PFSK-1 (cell line): ENCODE measurements at regions not wholly inside any gene's neighbourhood (a gene's known extent, or its start where the extent isn't known, plus 50 kb on each side); places are given as distances from the start of the nearest gene placed in this dataset.

Experiments used
- FOXP2 ChIP-seq: optimal IDR thresholded peaks from 2 replicates; pipeline ENCODE3; 2011; ENCODE audit warnings: borderline replicate concordance, control low read depth, inconsistent platforms; ENCODE audit not compliant: insufficient read depth; ENCODE audit errors: extremely low read length, extremely low read depth
- TAF1 ChIP-seq: IDR thresholded peaks from 2 replicates; pipeline ENCODE4 v1.6.1; 2012; ENCODE audit warnings: low read length, control low read depth, borderline replicate concordance; ENCODE audit not compliant: insufficient read depth

DNA sequence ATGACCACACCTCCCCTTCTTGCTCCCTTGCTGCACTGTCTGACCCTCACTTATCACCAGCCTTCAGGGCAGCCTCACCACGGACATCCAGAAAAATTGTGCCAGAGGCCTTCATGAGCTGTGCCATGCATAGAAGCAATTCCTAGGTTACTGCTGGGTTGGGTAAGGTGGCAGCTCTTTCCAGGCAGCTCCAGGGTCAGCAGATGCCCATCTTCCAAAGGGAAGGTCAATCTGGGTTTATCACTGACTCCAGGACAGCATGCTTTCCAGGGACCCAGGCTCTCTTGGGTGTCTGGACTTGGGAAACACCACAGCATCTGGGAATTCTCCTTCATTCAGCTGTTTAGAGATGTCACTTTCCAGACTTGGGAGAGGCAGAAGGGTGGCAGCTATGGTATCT, 188.9 kb upstream of the CXCL12 start:
- TF ChIP-seq FOXP2 (no peak), TAF1 (no peak)
